HG02798 (cell line): ENCODE measurements at regions not wholly inside any gene's neighbourhood (a gene's known extent, or its start where the extent isn't known, plus 50 kb on each side); places are given as distances from the start of the nearest gene placed in this dataset.
"Not testable (repeated sequence)": the region's sequence is repeated elsewhere in the genome, so short reads cannot be mapped to it uniquely, and the experiment has no call there.

ENCODE experiments used
- ATAC-seq: cut with Tn5 transposase; IDR thresholded peaks from one replicate; pipeline ENCODE4 v1.9.1; 2021; ENCODE audit warnings: mild to moderate bottlenecking; ENCODE audit not compliant: unreplicated experiment, poor library complexity

DNA sequence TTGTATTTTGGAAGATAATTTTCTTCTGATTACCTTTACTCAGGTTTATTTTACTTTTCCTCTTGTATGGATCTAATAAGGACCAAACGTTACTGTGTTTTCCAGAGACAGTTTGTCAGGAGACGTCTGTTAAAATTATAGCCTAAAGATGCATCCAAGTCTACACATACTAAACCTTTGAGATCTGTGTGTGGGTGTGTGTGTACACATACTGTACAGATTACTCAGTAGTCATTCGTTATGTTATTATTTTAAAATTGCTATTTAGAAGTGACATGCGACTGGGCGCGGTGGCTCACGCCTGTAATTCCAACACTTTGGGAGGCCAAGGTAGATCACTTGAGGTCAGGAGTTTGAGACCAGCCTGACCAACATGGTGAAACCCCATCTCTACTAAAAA, 51.6 kb upstream of the CNTLN start:
- no peak for ATAC-seq

GRCh38 chr9:17082343-17083064, 52.3 kb upstream of the CNTLN start:
- no peak for ATAC-seq

DNA sequence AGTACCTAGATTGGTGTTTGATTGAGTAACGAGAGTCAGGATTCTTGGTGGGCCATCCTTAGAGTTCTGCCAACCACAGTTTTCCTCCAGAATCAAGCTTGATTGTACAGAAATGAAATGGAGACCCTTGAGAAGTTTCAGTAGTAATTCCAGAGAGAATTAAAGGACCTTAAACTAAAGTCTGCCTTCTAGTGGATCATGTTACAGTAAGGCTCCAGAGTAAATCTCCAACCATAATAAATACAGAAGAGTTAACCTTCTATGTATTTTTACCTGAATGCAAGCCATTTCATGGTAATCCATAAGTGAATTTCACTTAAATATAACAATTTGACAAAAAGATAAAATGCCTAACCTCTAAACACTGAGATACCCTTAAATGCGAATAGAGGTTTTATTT, 53.0 kb upstream of the CNTLN start:
- ATAC-seq: no peak

- ATAC-seq: no peak
Measured at GRCh38 chr9:17081351-17081750, 53.5 kb upstream of the CNTLN start.

GRCh38 chr9:17075758-17076485, 58.9 kb upstream of the CNTLN start:
- ATAC-seq: no peak

GRCh38 chr9:17075146-17075757, 59.6 kb upstream of the CNTLN start:
- no peak for ATAC-seq

DNA sequence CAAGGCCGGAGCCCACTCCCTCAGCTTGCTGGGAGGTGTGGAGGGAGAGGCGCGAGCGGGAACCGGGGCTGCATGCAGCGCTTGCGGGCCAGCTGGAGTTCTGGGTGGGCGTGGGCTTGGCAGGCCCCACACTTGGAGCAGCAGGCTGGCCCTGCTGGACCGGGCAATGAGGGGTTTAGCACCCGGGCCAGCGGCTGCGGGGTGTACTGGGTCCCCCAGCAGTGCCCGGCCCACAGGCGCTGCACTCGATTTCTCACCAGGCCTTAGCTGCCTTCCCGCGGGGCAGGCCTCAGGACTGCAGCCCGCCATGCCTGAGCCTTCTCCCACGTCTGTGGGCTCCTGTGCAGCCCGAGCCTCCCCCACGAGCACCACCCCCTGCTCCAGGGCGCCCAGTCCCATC, 62.3 kb upstream of the CNTLN start:
- ATAC-seq: not testable (repeated sequence)

DNA sequence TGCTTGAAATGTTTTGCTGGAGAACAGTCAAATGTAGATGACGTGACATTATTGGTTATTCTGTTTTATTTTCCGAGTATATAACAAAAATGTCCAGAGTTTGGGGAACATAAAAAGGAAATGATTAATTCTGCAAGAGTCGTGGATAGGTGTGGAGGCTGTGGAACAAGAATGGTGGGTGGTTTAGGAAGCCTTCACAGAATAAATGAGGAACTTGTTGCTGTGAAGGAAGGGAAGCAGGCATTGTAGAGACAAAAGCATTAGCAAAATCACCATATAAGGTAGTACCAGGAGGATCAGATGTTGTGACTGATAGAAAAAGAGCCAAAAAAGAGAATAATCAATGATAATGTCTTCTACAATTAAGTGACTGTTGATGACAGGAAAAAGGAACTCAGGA, 66.2 kb upstream of the CNTLN start:
- ATAC-seq: no peak

DNA sequence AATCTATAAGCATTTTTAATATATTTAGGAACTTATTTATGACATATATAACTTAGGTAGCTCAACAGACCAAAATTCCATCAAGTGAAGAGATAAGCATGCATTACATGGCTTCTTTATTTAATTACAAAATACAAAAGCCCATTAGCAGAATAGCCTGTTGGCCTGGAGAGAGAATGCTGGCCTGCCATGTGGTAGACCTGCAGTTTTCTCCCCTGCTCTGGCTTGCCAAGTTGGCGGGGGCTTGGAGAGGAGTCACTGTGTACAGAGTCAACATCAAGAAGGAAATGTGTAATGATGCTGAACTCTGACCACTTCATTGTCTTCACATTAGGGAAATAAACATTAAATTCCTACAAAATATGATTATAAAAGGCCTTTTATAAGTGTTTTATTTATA, 69.8 kb upstream of the CNTLN start:
- ATAC-seq: no peak

- no peak for ATAC-seq
Measured at GRCh38 chr9:17064558-17064957, 70.3 kb upstream of the CNTLN start.

- ATAC-seq: peak; percentile 94
Measured at GRCh38 chr9:17063535-17064135, 71.2 kb upstream of the CNTLN start.

DNA sequence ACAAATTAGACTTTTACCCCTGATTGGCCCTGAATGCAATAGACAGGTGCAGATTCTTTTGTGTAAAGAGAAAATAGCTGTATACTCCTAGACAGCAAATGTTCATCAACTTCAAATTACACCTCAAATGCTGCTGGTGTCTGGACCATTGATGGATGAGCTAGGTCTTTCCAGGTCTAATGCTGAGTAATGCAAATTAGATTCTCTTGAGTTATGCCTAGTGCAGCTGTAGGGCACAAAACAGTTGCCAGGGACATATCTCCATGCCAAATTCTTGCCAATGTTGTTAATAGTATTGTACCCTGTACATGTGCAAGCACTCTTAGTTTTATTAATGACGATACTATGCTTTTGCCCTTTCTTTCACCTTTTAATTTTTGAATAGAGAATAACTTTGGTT, 72.3 kb upstream of the CNTLN start:
- no peak for ATAC-seq

DNA sequence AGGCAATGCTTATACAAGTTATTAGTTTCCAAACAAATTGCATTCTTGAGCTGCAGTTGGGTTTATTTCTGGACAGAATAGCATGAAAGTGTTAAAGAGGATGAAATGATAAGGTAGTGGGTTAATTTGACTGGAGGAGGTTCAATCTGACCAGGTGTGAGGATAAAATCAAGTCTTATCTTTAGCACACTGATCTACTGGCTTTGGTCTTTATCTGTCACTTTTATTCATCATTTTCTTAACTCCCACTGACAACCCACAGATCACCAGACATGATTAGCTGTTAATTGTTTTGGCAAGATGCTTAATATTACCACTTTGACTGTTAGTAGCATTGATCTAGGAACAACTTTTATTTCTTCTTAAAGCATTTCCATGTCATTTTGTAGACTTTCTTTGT, 74.4 kb upstream of the CNTLN start:
- ATAC-seq: no peak

DNA sequence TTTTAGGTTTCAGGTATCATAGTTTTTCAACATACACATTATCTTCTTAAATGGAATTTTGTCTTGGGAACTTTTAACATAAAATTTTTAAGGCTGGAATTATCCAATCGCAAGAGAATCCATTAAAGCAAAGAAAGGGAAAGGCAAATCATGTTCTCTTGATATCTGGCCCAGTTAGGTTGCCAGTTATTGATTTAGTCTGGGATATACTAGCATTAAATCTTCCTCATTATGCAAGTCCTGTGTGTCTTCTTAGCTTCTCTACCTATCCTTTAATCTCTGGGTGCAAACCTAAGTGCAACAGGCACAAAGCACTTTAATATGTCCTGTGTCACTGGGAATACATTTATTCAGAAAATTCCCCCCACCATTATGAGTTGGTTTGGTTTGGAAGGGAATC, 75.4 kb upstream of the CNTLN start:
- ATAC-seq: no peak

GRCh38 chr9:17057729-17058128, 77.1 kb upstream of the CNTLN start:
- no peak for ATAC-seq

DNA sequence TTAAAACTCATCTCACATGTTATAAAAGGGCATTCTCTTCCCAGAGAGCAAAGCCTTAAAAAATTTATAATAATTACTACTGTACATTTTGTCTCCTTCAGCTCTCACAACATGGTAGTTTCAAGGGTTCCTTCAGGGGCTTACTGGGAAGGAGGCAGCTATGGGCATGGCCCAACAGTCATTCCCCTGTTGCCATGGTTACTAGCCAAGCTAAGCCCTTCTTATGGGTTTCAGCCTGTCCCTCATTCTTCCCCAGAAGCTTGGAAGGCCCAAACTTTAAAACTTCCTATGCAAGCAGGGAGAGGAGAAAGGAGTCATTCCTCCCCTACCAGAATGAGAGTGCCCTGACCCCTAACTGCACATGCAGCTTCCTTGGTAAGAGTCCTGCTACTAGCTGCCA, 82.2 kb upstream of the CNTLN start:
- no peak for ATAC-seq

- no peak for ATAC-seq
Measured at GRCh38 chr9:17045381-17045940, 89.4 kb upstream of the CNTLN start.

- ATAC-seq: no peak
Measured at GRCh38 chr9:17031546-17031945, 103.3 kb upstream of the CNTLN start.

GRCh38 chr9:17025281-17025680, 109.6 kb upstream of the CNTLN start:
- ATAC-seq: no peak

GRCh38 chr9:17024129-17024528, 110.7 kb upstream of the CNTLN start:
- ATAC-seq: no peak

GRCh38 chr9:17021387-17021970, 113.4 kb upstream of the CNTLN start:
- ATAC-seq: no peak
